Body of pancreas (tissue), 4 donors: ENCODE measurements at regions not wholly inside any gene's neighbourhood (a gene's known extent, or its start where the extent isn't known, plus 50 kb on each side); places are given as distances from the start of the nearest gene placed in this dataset.

Experiments
- POLR2A ChIP-seq, 3 donors: fragments of 450-650 bp; IDR thresholded peaks; one replicate each; pipeline ENCODE4 v1.6.1; 2016; ENCODE audit warnings: antibody characterized with exemption in 3 of 3, mild to moderate bottlenecking in 2 of 3
- TF ChIP-seq, protein P1 (sequence below), 7 experiments: fragments of 450-650 bp in 4 of 7; fragments of 200-600 bp in 3 of 7; sonication (generic) in 3 of 7; IDR thresholded peaks; one replicate each; pipeline ENCODE4 v1.5.1; 2016 to 2019; ENCODE audit warnings: antibody characterized with exemption in 7 of 7

DNA sequence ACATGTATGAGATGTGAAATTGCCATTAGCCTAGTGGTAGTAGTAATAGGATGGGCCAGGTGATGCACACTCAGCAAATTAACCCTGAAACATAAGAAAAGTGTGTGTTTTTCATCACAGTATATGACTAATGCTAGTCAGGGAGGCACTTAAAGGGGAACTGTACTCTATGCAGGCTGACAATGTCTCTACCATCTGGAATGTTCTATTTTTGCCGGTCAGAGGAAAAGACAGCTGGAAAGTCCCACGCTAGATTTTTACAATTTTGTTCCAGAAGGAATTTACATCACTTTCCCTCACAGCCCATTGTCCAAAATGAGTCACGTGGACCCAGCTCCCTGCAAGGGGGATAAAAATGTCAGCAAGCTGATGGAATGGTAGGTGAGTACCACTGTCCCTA is 746.3 kb upstream of the CHAC2 start:
- TF ChIP-seq, protein P1, sequence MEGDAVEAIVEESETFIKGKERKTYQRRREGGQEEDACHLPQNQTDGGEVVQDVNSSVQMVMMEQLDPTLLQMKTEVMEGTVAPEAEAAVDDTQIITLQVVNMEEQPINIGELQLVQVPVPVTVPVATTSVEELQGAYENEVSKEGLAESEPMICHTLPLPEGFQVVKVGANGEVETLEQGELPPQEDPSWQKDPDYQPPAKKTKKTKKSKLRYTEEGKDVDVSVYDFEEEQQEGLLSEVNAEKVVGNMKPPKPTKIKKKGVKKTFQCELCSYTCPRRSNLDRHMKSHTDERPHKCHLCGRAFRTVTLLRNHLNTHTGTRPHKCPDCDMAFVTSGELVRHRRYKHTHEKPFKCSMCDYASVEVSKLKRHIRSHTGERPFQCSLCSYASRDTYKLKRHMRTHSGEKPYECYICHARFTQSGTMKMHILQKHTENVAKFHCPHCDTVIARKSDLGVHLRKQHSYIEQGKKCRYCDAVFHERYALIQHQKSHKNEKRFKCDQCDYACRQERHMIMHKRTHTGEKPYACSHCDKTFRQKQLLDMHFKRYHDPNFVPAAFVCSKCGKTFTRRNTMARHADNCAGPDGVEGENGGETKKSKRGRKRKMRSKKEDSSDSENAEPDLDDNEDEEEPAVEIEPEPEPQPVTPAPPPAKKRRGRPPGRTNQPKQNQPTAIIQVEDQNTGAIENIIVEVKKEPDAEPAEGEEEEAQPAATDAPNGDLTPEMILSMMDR (IDR thresholded peaks at IDR 0.05): no peak
- TF ChIP-seq POLR2A (IDR thresholded peaks at IDR 0.05): no peak
